Dermis microvascular lymphatic vessel endothelial cell (primary cell): ENCODE measurements at regions not wholly inside any gene's neighbourhood (a gene's known extent, or its start where the extent isn't known, plus 50 kb on each side); places are given as distances from the start of the nearest gene placed in this dataset.

Experiments used
- DNase-seq, 2 donors: peaks; one replicate each; pipeline versions ENCODE4 v3.0.0 to v3.0.0-alpha.2; 2010; ENCODE audit warnings: low read depth in 2 of 2

DNA sequence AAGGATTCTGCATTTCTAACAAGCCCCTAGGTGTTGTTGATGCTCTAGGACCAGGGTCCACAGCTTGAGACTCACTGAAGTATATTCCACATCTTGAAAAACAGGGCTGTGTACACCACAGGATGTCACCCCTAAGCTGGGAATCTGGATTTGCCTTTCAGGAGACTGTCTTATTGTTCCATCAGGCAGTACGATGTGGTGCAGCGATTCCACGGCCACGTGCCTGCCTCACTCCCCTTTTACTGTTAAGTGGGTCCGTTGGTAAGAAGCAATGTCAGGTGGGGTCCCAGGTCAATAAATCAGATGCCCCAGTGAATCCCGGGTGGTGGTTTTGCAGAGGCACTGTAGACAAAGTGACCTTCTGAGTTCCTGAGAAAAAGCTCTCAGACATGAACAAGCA is 470.7 kb downstream of the HS3ST3B1 start:
- no peak for DNase-seq

DNA sequence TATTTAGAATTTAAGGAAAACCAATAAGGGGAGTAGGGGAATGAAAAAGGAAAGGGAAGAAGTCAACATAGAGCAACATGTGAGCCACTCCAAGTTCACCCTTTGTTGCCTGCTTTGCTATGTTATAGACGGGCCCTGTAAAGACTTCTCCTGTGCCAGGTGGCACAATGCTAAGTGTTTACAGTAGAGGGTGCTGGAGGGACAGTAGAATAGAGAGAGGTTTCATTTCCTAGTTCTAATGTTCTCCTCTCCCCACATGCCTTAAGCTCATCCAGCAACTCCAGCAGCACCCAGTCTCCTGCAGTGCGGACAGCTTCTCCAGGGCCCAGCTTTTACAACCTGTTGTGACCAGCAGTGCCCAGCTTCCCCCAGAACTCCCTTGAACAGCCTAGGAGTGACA is 468.0 kb downstream of the HS3ST3B1 start:
- DNase-seq = no peak

DNA sequence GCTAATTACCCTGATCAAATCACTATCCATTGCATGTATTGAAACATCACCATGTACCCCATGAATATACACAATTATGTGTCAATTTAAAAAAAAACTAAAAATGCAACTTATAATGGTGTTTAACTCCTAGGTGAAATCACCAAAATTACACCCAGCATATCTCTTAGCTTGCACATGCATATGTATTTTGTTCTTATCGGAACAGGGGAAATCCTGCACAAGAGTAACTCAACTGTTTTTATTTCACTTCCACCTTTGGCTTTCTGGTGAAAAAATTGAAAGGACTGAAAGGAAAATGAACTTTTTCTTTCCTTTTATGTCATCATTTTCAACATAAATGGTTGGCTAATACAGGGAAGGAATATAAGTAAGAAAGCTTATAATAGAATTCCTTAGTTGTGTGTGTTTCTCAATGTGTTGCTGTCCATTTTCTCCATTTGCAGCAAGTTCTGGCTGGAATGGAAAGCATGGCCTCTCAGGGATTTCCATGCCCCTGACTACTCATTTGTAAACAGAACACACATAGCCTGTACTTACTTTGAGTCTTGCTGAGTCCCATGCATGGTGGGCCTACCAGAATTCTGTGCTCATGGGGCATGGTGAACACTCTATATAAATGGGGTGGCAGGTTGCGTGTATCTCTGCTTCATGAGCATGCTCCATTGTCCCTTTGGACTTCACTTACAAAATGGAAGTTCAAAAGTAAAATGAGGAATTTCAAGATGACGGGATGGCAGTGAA is 462.0 kb downstream of the HS3ST3B1 start:
- DNase-seq = no peak

DNA sequence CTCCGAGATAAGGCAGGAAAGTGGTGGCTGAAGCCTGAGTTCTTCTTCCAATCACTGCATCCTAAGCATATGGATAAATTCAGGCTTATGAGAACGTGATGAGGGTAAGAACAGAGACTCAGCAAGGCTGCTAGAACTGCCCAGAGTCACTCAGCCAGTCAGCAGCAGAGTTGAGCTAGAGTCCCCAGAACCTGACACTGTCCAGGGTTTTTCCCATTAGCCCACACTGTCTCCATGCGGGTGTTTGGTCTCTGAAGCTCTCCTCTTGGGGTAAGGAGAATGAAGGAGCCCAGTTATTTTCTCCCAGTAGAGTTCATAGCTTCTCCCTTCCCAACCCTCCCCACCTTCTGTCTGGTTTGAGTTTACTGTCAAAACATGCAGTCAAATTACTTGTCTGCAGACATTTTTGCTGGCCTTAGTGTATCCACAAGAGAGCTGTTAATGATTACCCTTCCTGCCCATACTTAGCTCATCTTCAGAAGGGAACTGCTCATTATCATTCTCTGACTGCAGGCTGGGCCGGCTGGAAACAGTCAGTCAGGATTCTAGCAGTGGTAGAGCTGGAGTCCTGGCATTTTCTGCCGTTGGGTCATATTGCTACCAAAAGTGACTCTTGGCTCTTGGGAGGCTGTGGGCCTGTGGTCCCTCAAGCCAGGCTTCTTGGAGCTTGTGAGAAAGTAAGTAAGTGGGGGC is 460.0 kb downstream of the HS3ST3B1 start:
- no peak for DNase-seq

DNA sequence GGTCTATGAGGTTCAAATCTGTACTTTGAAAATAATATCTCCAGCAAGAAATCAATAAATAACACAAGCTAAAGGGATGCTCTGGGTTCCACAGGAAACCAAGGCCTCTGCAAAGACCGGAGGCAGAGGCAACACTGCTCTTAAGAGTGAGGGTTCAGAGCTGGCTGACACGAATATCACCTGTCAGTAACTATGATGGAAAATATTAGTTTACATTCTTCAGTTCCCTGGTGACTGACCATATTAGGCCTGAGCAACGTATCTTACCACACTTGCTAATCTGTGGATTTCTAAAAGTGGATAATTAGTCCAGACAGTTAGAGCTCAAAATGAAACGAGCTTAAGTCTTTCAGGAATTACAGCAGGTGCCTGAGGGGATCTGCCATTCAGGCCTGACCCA is 459.3 kb downstream of the HS3ST3B1 start:
- no peak for DNase-seq

DNA sequence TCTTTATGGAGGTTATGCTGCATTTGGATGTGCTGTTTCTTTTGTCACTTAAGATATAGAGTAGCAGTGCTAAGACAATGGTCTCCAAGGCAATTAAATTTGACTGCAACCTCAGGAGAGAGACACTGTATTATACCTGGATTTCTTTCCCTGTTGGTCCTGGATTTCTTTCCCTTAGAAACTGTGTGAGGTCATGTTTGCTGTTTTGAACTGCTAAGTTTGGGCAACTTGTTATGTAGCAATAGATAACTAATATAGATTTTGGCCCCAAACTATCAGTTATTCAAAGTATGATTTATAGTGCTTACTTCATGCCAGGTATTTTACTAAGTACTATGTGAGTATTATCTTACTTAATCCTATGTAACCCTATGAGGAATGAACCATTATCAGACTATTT is 458.4 kb downstream of the HS3ST3B1 start:
- DNase-seq = no peak

DNA sequence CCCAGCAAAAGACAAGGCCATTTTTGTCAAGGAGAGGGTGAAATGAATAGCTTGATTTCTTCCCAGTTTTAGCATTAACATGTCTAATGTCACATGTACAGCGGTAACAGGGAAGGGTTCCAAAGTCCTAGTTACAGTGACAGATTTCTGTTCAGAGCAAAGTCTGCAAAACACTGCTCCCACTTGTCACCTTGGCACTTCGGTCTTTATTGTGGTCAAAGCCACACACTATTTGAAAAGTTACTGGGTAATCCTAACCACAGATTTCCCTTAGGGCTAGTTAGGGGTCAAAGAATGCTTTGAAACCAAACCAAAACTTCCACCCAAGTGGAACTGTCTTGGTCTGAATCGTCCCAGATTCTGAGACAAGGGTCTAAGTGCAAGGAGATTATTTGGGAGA is 455.6 kb downstream of the HS3ST3B1 start:
- DNase-seq = no peak

DNA sequence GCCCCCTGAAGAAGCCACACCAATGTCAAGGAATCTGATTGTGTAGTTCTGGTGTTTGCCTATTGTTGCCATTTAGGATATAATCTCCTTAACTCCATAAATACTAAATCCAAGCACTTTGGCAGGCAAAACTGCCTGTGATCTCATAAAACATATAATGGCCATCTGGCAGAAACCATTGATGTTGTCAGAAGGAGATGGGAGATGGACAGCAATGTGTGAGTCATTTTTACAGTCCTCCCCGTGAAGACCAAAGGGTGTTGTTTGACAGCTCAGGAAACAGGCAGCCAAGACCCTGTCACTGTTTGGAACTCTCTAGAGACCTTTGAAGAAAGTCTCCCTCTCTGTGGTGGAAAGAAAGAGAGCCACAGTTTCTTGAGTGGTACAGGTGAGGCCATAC is 454.1 kb downstream of the HS3ST3B1 start:
- DNase-seq = no peak

DNA sequence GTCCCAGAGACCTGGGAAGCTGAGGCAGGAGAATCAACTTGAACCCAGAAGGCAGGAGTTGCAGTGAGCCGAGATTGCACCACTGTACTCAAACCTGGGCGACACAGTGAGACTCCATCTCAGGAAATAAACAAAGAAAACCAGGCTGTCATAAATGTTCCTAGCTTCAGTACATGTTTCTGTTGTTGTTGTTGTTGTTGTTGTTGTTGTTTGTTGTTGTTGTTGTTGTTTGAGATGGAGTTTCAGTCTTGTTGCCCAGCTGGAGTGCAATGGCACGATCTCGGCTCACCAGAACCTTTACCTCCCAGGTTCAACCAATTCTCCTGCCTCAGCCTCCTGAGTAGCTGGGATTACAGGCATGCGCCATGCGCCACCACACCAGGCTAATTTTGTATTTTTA is 452.5 kb downstream of the HS3ST3B1 start:
- no peak for DNase-seq

DNA sequence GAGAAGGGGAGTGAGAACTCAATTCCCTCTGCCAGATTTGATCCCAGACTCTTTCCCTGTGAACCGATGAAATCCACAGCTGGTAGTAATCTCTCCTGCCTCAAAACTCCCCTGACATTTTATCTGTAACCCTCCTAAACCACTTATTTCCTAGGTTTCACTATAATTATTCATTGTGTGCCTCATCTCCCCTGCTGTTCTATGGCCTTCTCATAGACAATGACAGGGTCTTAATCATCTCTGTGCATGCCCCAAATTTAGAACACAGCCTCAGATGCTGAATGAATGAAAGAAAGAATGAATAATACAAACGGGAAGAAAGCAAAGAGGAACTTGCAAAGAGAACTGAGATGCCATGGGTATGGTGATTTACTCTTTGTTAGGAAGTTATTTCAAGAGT is 451.1 kb downstream of the HS3ST3B1 start:
- no peak for DNase-seq

DNA sequence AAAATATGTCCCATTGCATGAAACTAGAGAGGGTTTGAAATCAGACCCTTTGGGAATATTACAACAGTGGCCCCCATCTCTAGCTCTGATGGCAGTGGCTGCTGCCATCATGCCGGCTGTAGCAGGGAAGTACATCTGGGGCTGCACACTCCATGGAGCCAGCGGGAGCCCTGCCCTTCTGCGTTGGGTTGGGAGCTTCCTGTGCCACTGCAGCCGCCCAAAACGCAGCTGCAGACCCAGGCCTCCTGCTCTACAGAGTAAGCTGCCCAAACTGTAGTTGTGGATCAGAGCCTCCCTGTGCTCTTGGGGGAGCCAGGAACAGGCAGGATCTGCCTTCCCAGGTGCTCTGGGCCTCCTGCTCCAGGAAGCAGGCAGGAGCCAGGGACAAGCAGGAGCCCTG is 450.0 kb downstream of the HS3ST3B1 start:
- DNase-seq = no peak

DNA sequence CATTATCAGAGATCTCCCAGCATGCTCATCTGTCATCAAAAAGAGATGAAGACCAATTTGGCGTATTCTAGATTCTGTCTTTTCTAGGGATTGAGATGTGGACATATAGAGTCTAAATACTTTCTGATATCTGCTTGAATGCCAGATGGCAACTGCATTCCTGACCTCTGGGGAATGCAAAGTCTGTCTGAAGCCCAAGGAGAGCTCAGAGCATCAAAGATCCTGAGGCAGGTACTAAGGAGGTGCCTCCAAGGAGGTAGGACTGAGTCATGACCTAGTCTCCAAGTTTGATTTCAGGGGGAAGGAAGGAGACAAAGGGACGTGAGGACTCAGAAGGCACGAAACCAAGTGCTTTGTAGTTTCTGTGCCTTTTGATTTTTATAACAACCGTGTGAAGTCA is 448.4 kb downstream of the HS3ST3B1 start:
- no peak for DNase-seq

DNA sequence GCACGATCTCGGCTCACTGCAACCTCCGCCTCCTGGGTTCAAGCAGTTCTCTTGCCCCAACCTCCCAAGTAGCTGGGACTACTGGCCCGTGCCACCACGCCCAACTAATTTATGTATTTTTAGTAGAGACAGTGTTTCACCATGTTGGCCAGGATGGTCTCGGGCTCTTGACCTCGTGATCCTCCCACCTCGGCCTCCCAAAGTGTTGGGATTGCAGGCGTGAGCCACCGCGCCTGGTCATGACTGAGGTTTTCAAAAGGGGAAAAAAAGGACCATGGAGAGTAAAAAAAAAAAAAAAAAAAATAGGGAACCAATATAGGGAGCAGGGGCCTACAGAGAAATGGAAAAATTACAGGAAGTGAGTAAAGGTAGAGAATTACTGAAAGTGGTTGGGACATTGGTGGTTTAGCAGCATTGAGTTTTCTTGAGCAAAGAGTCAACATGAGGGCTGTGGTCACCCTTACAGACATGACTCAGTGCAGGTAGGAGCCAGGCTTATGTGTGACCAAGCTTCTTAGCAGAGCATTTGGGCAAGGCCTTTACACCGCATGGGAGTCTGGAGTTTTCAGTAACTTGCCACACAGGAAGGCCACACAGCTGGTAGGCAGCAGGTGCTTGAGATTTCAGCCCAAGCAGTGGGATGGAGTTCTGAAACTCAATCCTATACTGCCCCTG is 447.3 kb downstream of the HS3ST3B1 start:
- DNase-seq = no peak

DNA sequence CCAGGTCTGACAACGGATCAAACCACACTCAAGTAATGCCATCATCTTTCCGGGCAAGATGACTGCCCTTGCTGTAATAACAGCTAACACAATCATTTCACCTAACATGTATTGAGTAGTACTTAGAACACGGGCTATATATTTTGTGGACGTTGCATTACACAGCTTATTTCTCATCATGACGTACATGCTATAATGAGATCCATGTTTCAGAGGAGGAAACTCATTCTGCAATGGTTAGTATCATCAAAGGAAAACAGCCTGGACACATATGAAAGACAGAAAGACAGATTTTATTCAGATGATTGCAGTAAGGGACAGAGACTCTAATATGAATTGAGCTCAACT is 446.7 kb downstream of the HS3ST3B1 start:
- no peak for DNase-seq

DNA sequence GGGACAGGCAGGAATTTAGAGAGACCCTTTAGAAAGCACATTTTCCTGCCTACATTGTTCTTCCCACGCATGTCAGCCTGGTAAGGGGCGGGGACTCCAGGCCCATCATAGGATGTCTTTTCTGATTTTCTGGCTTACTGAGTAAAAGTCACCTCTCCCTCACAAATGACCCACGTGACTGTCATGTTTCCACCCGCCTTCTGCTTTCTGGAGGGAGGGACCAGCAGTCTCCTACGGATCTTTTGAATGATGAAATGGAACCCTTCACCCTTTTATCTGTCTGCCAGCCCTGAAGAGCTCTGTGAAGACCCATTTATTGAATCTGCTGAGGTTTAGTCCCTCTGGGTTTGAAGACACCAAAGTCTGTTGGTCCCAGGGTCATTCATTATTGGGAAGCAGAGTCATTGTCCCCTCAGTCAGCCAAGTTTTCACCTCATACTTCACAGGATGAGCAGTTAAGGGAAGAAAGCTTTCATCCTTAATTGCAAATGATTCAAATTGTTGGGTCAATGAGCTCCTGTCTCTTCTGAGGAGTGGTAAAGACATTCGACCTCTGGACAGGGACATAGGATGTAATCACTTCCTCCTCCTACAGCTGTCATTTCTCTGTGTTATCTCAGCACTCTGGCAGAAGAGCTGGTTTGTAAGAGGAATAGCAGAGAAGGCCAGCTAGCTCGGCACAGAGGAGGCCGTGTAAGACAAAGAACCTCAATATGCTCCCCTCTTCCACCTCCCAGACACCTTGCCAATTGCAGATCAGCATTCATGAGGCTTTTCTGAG is 446.1 kb downstream of the HS3ST3B1 start:
- DNase-seq = no peak

DNA sequence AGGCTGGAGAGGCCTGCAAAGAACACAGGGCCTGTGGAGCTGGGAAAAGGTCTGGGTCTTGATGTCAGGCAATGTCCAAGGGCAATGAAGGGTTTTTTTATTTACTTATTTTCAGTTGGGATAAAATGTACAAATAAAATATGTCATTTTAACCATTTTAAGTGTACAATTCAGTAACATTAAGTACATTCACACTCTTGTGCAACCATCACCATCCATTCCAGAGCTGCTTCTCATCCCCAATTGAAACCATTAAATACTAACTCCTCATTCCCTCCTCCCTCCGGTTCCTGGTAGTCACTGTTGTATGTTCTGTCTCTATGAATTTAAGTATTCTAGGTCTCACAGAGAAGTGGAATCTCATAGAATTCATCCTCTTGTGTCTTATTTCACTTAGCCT is 444.7 kb downstream of the HS3ST3B1 start:
- no peak for DNase-seq

DNA sequence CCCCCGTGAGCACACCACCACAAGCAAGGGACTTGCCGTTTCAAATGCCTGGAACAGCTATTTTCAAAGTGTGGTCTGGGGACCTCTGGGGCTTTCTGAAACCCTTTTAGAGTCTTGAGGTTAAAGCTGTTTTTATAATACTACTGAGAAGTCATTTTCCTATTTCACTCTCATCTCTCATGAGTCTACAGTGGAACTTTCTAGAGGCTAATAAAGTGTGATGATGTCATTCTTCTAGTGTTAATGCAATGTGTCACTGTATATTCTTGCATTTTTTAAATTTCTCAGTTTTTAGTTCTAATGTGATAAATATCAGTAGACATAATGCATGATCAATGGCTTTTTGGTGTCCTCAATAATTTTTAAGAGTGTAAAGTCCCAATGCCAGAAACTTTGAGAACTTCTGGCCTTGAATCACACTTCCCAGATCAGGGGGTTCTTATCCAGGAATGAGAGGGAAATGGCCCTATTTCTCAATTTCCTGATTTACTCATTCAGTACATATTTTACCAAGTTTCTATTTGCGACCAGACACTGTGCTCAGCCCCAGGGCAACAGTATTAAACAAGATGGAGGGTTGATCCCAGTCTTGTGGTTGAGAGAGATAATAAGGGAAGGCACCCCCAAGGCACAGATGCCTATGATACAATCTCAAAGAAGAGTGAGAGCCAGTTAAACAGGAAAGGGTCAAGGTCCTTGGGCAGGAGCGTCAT is 444.0 kb downstream of the HS3ST3B1 start:
- DNase-seq = no peak

DNA sequence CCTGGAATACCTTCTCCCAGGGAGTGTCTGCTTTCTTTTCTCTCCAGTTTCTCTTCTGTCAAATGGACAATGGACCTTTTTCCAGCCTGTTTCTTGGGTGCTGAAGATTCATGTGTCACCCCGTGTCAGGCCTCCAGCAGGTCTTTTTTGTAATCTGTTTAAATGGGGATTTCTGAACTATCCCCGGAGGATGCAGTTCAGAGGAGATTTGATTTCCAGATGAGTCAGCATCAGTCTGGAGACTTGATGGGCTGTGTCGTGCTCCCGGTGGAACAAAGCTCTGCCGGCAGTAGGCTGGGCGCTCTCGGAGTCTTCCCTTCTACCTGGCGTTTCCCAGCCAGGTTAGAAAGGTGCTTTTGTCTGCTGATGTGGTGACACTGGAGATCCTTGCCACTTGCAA is 440.6 kb downstream of the HS3ST3B1 start:
- no peak for DNase-seq

DNA sequence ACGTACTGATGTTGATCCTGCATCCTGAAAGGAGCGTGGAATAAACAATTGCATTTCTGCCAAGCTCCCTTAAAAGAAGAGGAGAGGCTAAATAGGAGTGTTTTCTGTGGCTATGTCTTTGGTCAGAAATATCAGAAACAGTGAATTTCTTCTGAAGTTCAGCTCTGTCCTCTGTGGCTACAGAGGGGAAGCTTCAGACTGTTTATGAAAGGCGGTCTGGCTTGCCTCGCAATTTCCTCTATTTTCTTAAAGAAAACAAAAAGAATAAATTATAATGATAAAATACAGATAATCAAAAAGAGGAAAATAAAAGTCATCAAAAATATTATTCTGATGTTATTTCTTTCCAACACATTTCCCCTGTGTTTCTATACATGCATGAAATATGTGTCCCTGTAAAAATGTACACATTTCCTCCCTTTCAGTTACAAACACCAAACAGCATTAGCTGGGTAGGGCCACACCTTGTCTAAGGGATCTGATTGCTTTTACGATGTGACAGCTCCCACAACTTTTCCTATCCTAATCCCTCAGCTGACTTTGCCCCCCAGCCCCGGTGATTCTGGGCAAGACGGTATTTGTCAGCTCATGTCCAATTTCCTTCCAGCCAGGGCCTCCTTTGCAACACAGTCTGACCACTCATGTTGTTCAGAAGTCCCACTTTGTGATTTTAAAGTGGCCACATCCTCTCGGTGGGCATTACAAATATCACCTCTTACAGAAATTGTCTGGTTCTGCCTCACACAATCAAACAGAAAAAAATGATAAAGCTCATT is 439.0 kb downstream of the HS3ST3B1 start:
- DNase-seq = no peak

DNA sequence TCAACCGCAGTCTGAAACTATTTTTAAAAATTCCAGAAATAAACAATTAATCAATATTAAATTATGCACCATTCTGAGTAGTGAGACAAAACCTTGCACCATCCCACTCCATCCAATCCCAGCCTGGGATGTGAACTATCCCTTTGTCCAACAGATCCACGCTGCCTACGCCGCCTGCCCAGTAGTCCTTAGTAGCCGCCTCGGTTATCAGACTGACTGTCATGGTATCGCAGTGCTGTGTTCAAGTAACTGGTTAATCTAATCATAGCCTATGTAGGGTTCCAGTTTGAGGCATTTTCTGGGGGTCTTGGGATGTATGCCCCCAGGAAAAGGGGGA is 437.7 kb downstream of the HS3ST3B1 start:
- DNase-seq = no peak
